T47D (cell line): ENCODE measurements at regions not wholly inside any gene's neighbourhood (a gene's known extent, or its start where the extent isn't known, plus 50 kb on each side); places are given as distances from the start of the nearest gene placed in this dataset.

Source experiments
- DNase-seq, 2 experiments: peaks; one replicate each; pipeline versions ENCODE4 v3.0.0 to v3.0.0-alpha.2; 2011 to 2012; ENCODE audit warnings: low read depth in 1 of 2, low spot score in 1 of 2
- JUND ChIP-seq: IDR thresholded peaks from 2 replicates; pipeline ENCODE4 v1.6.1; 2012; ENCODE audit warnings: low read depth
- in situ Hi-C: cut with HindIII; loops from 2 replicates; pipeline ENCODE4 v1.10.0; 2016; ENCODE audit warnings: low sequenced_read_pairs, low pct_unique_long_range_greater_than_20kb

- DNase-seq: no peak
- in situ Hi-C loops: no loop called here
- TF ChIP-seq JUND: no peak
Observed at GRCh38 chr5:163772241-163772640, 266.8 kb downstream of the MAT2B start.

DNA sequence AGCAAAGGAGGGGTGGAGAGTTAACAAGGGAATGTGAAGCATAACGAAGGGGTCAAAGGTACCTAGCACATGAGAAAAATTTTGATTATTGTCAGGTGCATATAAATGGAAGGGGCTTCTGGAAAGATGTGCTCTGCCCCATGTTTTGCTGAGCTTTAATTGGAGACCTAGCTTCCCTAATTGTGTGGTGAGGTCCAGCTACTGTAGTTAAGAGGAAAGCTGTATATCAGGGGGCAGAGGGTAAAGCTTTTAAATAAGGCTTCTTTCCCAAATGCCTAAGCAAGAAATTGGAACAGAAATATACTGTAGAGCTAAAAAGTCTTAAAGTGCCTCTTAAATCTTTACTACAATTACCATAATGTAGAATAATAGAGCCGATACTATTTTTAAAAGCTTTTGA, 267.2 kb downstream of the MAT2B start:
- no peak for TF ChIP-seq JUND
- in situ Hi-C loops: no loop called here

DNA sequence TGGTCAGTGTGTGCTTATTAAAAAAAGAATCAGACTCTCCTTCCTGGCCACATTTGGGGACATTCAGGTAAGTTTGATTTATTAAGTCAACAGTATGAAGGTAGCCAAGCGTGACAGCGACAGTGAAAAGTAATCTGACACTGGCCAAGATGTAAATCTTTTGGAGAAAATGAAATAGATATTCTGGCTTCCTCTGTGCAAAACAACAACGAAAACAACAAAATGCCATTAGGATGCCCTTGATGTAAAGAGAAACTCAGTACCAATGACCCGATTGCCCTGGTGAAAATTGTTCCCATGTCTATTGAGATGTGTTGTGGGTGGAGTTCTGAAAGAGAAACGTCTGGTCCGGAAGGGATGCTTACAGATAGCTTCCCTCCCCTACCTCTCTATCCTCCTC, 267.8 kb downstream of the MAT2B start:
- DNase-seq: no peak
- in situ Hi-C loops: no loop called here
- TF ChIP-seq JUND: no peak

More for the DNA sequence above, 267.2 kb downstream of the MAT2B start:
- no peak for DNase-seq

GRCh38 chr5:163789870-163790269, 284.5 kb downstream of the MAT2B start:
- no peak for TF ChIP-seq JUND
- in situ Hi-C loops: no loop called here
- no peak for DNase-seq

GRCh38 chr5:163790497-163790896, 285.1 kb downstream of the MAT2B start:
- TF ChIP-seq JUND: no peak
- DNase-seq: no peak
- in situ Hi-C loops: no loop called here

DNA sequence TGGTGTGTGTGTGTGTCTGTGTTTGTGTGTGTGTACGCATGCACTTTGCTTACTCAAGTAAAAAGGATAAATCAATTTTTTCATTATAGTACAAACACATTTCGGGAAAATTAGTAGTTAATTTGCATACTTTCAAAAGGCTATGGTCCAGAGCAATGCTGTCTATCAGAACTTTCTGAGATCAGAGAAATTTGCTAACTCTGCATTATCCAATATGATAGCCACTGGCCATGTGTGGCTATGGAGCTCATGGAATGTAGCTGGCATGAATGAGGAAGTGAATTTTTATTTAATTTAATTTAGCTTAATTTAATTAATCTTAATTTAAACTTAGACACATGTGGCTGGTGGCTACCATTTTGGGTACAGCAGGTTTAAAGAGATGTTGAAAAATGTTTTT, 289.6 kb downstream of the MAT2B start:
- no peak for TF ChIP-seq JUND
- DNase-seq: no peak
- in situ Hi-C loops: no loop called here

GRCh38 chr5:163807781-163808180, 302.4 kb downstream of the MAT2B start:
- no peak for DNase-seq
- in situ Hi-C loops: no loop called here
- TF ChIP-seq JUND: no peak

DNA sequence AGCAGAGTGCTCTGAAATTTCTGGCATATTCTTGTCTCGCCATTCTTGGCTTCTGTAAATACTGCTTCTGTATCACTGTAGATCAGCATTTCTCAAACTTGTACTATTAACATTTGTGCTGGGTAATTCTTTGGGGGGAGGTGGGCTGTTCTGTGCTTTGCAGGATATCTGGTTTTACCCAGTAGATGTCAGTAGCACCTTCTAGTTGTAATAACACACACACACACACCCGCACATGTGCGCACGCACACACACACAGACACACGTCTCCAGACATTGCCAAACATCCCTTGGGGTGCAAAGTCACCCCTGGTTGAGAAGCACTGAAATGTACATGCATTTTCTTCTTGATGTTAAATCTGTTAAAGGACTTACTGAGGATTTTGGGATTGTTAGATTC, 304.1 kb downstream of the MAT2B start:
- no peak for TF ChIP-seq JUND
- in situ Hi-C loops: no loop called here
- no peak for DNase-seq

- in situ Hi-C loops: no loop called here
- DNase-seq: no peak
Observed at GRCh38 chr5:163813900-163814299, 308.5 kb downstream of the MAT2B start.

GRCh38 chr5:163815240-163815791, 309.9 kb downstream of the MAT2B start:
- no peak for DNase-seq
- no peak for TF ChIP-seq JUND
- in situ Hi-C loops: no loop called here

More at GRCh38 chr5:163813900-163814299, 308.5 kb downstream of the MAT2B start:
- no peak for TF ChIP-seq JUND

DNA sequence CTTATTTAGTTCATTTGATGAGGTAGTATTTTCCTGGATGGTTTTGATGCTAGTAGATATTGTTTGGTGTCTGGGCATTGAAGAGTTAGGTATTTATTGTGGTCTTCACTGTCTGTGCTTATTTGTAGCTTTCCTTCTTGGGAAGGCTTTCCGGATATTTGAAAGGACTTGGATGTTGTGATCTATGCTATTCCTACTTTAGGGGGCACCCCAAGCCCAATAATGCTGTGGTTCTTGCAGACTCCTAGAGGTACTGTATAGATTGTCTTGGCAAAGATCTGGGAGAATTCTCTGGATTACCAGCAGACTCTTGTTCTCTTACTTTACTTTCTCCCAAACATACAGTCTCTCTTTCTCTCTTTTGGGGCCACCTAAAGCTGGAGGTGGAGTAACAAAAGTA, 315.7 kb downstream of the MAT2B start:
- DNase-seq: peak in 1 of 2 experiments; percentile 10
- TF ChIP-seq JUND: no peak
- in situ Hi-C loops: no loop called here

GRCh38 chr5:163822548-163822947, 317.1 kb downstream of the MAT2B start:
- in situ Hi-C loops: no loop called here
- DNase-seq: no peak
- TF ChIP-seq JUND: no peak

- DNase-seq: no peak
- no peak for TF ChIP-seq JUND
- in situ Hi-C loops: no loop called here
Observed at GRCh38 chr5:163825661-163826060, 320.2 kb downstream of the MAT2B start.

GRCh38 chr5:163826201-163826600, 320.8 kb downstream of the MAT2B start:
- no peak for DNase-seq
- in situ Hi-C loops: no loop called here
- no peak for TF ChIP-seq JUND
